CD4-positive, alpha-beta T cell treated with Interleukin-4 for 4 hours (primary cell): ENCODE measurements at regions not wholly inside any gene's neighbourhood (a gene's known extent, or its start where the extent isn't known, plus 50 kb on each side); places are given as distances from the start of the nearest gene placed in this dataset.
"Not testable (repeated sequence)": the region's sequence is repeated elsewhere in the genome, so short reads cannot be mapped to it uniquely, and the experiment has no call there.

Experiments
- DNase-seq: peaks from one replicate; pipeline ENCODE4 v3.0.0-alpha.2; 2020

- no peak for DNase-seq
Observed at GRCh38 chr3:170814822-170815221, 55.2 kb downstream of the RPL22L1 start.

DNA sequence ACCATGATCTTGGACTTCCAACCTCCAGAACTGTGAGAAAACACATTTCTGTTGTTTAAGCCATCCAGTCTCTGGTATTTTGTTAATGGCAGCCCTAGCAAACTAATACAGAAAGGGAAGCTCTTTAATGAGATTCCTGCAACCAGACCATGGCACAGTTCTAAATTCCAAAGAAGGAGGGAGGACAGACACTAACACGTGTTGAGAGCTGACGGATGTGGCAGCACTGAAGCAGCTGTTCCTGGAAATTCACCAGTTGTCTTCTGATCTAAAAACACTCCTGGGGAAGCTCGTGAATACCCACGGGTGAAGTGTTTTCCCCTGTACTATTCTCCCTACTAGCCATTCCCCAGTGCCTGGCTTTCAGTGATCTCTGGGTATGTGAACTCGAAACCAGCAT is 56.7 kb downstream of the RPL22L1 start:
- DNase-seq: no peak

- DNase-seq: peak; percentile 66
Observed at GRCh38 chr3:170811928-170812591, 57.9 kb downstream of the RPL22L1 start.

GRCh38 chr3:170811515-170811914 is 58.5 kb downstream of the RPL22L1 start:
- DNase-seq: no peak

- DNase-seq: no peak
Observed at GRCh38 chr3:170809975-170810357, 60.0 kb downstream of the RPL22L1 start.

GRCh38 chr3:170809007-170809974 is 60.7 kb downstream of the RPL22L1 start:
- DNase-seq: no peak

GRCh38 chr3:170808041-170808440 is 62.0 kb downstream of the RPL22L1 start:
- no peak for DNase-seq

- no peak for DNase-seq
Observed at GRCh38 chr3:170806676-170807075, 63.3 kb downstream of the RPL22L1 start.

DNA sequence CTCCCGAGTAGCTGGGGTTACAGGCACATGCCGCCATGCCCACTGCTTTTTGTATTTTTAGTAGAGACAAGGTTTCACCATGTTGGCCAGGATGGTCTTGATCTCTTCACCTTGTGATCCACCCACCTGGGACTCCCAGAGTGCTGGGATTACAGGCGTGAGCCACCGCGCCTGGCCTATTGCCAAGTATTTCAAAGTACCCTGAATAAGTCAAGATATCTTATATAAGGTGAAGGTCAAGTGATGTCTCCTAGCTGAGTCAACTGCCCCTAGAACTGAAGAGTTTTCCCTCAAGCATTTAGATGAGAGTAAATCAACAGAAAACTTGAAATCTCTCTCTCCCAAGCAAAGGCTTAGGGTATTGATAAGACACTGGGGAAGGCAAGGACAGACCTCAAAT is 63.9 kb downstream of the RPL22L1 start:
- DNase-seq: no peak

GRCh38 chr3:170805296-170805695 is 64.7 kb downstream of the RPL22L1 start:
- not testable (repeated sequence) for DNase-seq

GRCh38 chr3:170804634-170805033 is 65.4 kb downstream of the RPL22L1 start:
- DNase-seq: not testable (repeated sequence)

GRCh38 chr3:170804078-170804477 is 65.9 kb downstream of the RPL22L1 start:
- no peak for DNase-seq

DNA sequence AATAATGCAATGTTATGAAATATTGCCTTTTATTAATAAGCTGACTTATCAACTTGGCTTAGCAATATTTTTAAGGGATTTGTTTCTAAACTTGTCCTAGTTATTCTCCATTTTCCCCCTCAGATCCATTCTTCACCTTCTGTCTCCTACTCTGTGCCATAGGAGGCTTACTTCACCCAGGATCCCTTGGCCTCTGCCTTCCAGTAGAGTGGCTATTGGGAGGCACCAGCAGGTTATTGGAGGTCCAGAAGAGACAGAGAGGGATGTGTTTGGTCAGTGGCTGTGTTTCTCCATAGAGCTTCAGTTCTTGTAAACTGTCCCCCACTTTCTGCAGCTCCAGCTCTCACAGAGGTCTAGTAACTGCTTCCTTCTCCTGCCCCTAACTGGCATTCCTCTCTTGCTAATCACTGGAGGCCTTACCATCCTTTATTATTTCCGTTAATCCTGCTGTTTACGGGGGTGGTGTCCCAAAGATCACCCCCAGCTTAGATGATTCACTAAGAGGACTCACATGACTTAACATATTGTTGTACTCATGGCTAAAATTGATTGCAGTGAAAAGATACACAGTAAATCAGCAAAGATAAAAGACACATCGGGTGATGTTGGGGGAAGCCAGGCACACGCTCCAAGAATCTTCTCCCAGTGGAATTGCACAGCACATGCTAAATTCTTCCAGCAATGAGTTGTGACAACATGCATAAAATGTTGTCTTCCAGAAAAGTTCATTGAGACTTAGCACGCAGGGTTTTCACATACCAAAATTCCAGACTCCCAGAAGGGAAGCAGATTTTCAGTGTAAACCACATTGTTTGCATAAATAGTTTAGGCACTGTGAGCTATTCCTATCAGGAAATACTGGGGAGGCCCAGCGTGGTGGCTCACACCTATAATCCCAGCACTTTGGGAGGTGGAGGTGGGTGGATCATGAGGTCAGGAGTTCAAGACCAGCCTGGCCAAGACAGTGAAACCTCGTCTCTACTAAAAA is 67.5 kb downstream of the RPL22L1 start:
- DNase-seq: no peak

GRCh38 chr3:170801597-170801996 is 68.4 kb downstream of the RPL22L1 start:
- no peak for DNase-seq

- DNase-seq: not testable (repeated sequence)
Observed at GRCh38 chr3:170800275-170800674, 69.7 kb downstream of the RPL22L1 start.

DNA sequence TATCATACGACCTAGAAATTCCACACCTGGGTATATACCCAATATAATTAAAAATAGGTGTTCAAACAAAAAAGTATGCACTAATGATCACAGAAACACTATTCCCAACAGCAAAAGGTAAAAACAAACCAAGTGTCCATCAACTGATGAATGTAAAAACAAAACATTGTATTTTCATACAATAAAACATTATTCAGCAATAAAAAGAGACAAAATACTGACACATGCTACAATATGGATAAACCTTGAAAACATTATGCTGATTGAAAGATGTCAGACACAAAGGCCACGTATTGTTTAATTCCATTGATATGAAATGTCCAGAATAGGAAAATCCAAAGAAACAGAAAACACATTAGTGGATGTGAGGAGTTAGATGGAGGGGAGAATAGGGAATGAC is 71.0 kb downstream of the RPL22L1 start:
- no peak for DNase-seq

DNA sequence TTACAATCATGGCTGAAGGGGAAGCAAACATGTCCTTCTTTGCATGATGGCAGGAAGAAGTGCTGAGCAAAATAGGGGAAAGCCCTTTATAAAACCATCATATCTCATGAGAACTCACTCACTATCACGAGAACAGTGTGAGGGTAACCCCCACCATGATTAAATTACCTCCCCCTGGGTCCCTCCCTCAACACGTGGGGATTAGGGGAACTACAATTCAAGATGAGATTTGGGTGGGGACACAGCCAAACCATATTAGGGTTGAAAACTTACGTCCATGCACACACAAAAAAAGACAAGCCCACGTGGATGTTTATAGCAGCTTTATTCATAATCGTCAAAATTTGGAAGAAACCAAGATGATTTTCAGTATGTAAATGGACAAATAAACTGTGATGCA is 72.3 kb downstream of the RPL22L1 start:
- DNase-seq: no peak

DNA sequence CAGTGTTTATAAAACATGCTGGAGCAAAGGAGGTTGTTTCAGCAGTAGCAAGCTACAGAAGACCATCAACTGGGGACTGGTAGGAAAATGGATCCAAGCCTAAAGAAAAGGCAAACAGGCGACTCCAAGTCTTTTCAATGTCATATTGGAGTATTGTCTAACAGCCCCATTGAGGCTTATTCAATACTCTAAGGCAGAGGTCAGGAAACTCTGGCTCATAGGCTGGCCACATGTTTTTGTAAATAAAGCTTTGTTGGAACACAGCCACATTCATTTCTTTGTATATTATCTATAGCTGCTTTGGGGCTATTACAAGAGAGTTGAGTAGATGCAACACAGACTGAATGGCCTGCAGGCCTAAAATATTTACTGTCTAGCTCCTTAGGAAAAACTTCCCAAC is 77.5 kb downstream of the RPL22L1 start:
- DNase-seq: no peak

DNA sequence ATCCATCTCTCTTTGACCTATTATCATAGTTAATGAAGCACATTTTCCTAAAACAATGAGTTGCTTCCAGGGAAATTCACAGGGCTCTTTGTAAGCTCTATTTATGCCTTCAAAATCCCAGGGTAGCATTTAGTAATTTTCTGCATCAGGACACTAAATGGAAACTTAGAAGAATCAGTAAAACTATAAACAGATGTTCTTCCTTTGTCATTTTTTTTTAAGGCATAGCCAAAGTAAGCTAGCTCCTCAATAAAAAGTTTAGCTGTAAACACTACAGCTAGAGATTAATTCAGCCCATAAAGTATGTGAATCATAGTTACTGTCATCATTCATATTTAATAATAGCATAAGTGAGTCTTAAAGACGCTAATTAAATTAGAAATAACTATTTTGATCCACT is 79.3 kb downstream of the RPL22L1 start:
- no peak for DNase-seq

- no peak for DNase-seq
Observed at GRCh38 chr3:170787464-170787863, 82.5 kb downstream of the RPL22L1 start.

- no peak for DNase-seq
Observed at GRCh38 chr3:170785454-170785853, 84.5 kb downstream of the RPL22L1 start.

- no peak for DNase-seq
Observed at GRCh38 chr3:170784406-170784805, 85.6 kb downstream of the RPL22L1 start.

DNA sequence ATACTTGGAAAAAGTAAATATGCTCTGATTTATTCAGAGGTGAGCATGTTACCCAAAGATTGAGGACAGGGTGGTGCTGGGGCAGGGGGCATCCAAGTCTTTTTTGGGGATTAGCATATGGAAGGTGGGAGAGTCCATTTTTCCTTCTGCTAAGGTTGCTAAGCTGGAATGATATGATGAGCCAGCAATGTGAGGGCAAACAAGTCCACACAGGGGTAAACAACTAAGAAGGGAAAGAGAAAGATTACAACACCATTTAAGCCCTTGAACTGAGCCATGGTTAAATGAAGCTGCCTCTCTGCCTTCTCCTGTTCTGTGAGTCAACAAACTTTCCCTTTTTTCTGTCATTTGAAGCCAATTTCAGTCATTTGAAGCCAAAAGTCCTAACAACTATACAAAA is 89.0 kb downstream of the RPL22L1 start:
- DNase-seq: no peak
